CD4-positive, alpha-beta T cell treated with Interleukin-10 for 1 hour (primary cell): ENCODE measurements at regions not wholly inside any gene's neighbourhood (a gene's known extent, or its start where the extent isn't known, plus 50 kb on each side); places are given as distances from the start of the nearest gene placed in this dataset.
"Not testable (repeated sequence)": the region's sequence is repeated elsewhere in the genome, so short reads cannot be mapped to it uniquely, and the experiment has no call there.

ENCODE experiments used
- DNase-seq: peaks from one replicate; pipeline ENCODE4 v3.0.0-alpha.2; 2020

GRCh38 chr9:101840694-101841188 lies 102.3 kb upstream of the GRIN3A start:
- DNase-seq = no peak

GRCh38 chr9:101838988-101839387 lies 100.5 kb upstream of the GRIN3A start:
- DNase-seq = not testable (repeated sequence)

- DNase-seq = no peak
Observed at GRCh38 chr9:101836021-101836420, 97.6 kb upstream of the GRIN3A start.

- no peak for DNase-seq
Observed at GRCh38 chr9:101832486-101832885, 94.0 kb upstream of the GRIN3A start.

GRCh38 chr9:101821450-101821849 lies 83.0 kb upstream of the GRIN3A start:
- DNase-seq = not testable (repeated sequence)

- not testable (repeated sequence) for DNase-seq
Observed at GRCh38 chr9:101820983-101821382, 82.5 kb upstream of the GRIN3A start.

- DNase-seq = no peak
Observed at GRCh38 chr9:101814064-101814463, 75.6 kb upstream of the GRIN3A start.

GRCh38 chr9:101807879-101808278 lies 69.4 kb upstream of the GRIN3A start:
- DNase-seq = not testable (repeated sequence)

GRCh38 chr9:101796044-101796443 lies 57.6 kb upstream of the GRIN3A start:
- DNase-seq = no peak

- no peak for DNase-seq
Observed at GRCh38 chr9:101795147-101795546, 56.7 kb upstream of the GRIN3A start.

- no peak for DNase-seq
Observed at GRCh38 chr9:101792475-101792874, 54.0 kb upstream of the GRIN3A start.

GRCh38 chr9:101791938-101792337 lies 53.5 kb upstream of the GRIN3A start:
- peak; percentile 2 for DNase-seq

GRCh38 chr9:101791533-101791932 lies 53.1 kb upstream of the GRIN3A start:
- DNase-seq = no peak
